ENCODE measurements at regions not wholly inside any gene's neighbourhood (a gene's known extent, or its start where the extent isn't known, plus 50 kb on each side); places are given as distances from the start of the nearest gene placed in this dataset.
"Not testable (repeated sequence)": the region's sequence is repeated elsewhere in the genome, so short reads cannot be mapped to it uniquely, and the experiment has no call there.

DNA sequence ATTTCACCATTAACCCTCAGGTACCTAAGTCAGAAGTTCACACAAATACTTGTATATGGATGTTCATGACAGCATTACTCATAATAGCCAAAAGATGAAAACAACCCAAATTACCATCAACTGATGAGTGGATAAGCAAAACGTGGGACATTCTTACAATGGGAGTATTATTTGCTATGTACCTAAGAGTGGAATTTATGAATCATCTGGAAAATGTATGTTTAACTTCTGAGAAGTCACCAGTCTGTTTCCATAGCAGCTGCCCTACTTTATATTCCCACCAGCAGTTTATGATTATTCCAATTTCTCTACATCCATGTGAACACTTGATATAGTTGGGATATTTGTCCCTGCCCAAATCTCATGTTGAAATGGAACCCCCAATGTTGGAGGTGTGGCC lies 1478.9 kb downstream of the PCDH19 start:
- TF ChIP-seq POLR2AphosphoS5 (IDR thresholded peaks at IDR 0.05) = no peak
- no peak for TF ChIP-seq POLR2A (IDR thresholded peaks at IDR 0.05)
- TF ChIP-seq, protein P1, sequence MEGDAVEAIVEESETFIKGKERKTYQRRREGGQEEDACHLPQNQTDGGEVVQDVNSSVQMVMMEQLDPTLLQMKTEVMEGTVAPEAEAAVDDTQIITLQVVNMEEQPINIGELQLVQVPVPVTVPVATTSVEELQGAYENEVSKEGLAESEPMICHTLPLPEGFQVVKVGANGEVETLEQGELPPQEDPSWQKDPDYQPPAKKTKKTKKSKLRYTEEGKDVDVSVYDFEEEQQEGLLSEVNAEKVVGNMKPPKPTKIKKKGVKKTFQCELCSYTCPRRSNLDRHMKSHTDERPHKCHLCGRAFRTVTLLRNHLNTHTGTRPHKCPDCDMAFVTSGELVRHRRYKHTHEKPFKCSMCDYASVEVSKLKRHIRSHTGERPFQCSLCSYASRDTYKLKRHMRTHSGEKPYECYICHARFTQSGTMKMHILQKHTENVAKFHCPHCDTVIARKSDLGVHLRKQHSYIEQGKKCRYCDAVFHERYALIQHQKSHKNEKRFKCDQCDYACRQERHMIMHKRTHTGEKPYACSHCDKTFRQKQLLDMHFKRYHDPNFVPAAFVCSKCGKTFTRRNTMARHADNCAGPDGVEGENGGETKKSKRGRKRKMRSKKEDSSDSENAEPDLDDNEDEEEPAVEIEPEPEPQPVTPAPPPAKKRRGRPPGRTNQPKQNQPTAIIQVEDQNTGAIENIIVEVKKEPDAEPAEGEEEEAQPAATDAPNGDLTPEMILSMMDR (IDR thresholded peaks at IDR 0.05) = no peak
- no peaks in the 10 kb centered on the region for H3K4me1 ChIP-seq (replicated peaks)
- intact Hi-C loops (cut with DNase I) = no loop called here
- H3K36me3 ChIP-seq = no peaks in the 10 kb centered on the region
- 15% methylated on average over 1 of the region's 1 CpG for WGBS
- H3K4me3 ChIP-seq = no peak overlapping the region
- H3K27me3 ChIP-seq (replicated peaks; ENCODE audit: insufficient read depth) = no peaks in the 10 kb centered on the region
- H3K27ac ChIP-seq = no peak overlapping the region
- H3K9me3 ChIP-seq = no peaks in the 10 kb centered on the region
- no peak for DNase-seq (ENCODE audit: low spot score)

- H3K36me3 ChIP-seq = no peaks in the 10 kb centered on the region
- intact Hi-C loops (cut with DNase I) = no loop called here
- H3K9me3 ChIP-seq = no peaks in the 10 kb centered on the region
- H3K4me3 ChIP-seq = no peak overlapping the region
- H3K27me3 ChIP-seq (replicated peaks; ENCODE audit: insufficient read depth) = no peaks in the 10 kb centered on the region
- H3K4me1 ChIP-seq (replicated peaks) = no peaks in the 10 kb centered on the region
- WGBS = 16% methylated on average over 3 of the region's 3 CpGs
- no peak overlapping the region for H3K27ac ChIP-seq
- TF ChIP-seq POLR2A (IDR thresholded peaks at IDR 0.05) (no peak), POLR2AphosphoS5 (IDR thresholded peaks at IDR 0.05) (no peak)
- TF ChIP-seq, protein P1 (IDR thresholded peaks at IDR 0.05) = no peak
- DNase-seq (ENCODE audit: low spot score) = no peak
These were observed 1485.6 kb downstream of the PCDH19 start for GRCh38 chrX:98924511-98924910.

DNA sequence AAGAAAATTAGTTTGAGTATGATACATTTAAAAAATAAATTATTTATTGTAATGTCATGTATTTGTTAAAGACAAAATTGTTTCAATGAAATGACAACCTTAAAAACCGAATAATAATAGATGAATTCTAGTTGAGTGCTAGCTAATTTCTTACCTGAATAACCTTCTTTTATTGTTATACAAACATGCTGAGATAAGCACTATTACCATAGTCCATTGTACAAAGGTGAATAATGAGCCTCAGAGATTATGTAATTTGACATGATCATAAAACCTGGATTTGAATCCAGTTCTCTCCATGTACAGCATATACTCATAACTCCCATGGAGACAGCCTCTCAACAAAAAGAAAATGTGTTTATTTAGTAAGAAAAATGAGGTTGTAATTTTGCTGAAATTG lies 1512.9 kb downstream of the PCDH19 start:
- Histone ChIP-seq H3K36me3 (no peaks in the 10 kb centered on the region), H3K9me3 (no peaks in the 10 kb centered on the region), H3K4me3 (no peak overlapping the region), H3K4me1 (replicated peaks) (no peaks in the 10 kb centered on the region), H3K27me3 (replicated peaks; ENCODE audit: insufficient read depth) (no peaks in the 10 kb centered on the region), H3K27ac (no peak overlapping the region)
- DNase-seq (ENCODE audit: low spot score) = no peak
- TF ChIP-seq POLR2AphosphoS5 (IDR thresholded peaks at IDR 0.05) = no peak
- TF ChIP-seq POLR2A (IDR thresholded peaks at IDR 0.05) = no peak
- TF ChIP-seq, protein P1 (IDR thresholded peaks at IDR 0.05) = no peak
- 95% methylated on average over 1 of the region's 1 CpG for WGBS
- intact Hi-C loops (cut with DNase I) = no loop called here

- H3K36me3 ChIP-seq; H3K27ac ChIP-seq; H3K4me3 ChIP-seq; H3K4me1 ChIP-seq (replicated peaks); H3K9me3 ChIP-seq; DNase-seq (ENCODE audit: low spot score); intact Hi-C loops (cut with DNase I); H3K27me3 ChIP-seq (replicated peaks; ENCODE audit: insufficient read depth): not testable (repeated sequence)
- 41% methylated on average over 5 of the region's 6 CpGs for WGBS
These were observed 1559.4 kb downstream of the PCDH19 start for GRCh38 chrX:98850639-98851038.
